Stomach (tissue), 4 donors: ENCODE measurements at regions not wholly inside any gene's neighbourhood (a gene's known extent, or its start where the extent isn't known, plus 50 kb on each side); places are given as distances from the start of the nearest gene placed in this dataset.

ENCODE experiments used
- EP300 ChIP-seq: sonication (generic); formaldehyde crosslinking; IDR thresholded peaks from one replicate; pipeline ENCODE4 v1.6.1; 2017; ENCODE audit warnings: antibody characterized with exemption
- POLR2A ChIP-seq, 4 donors: fragments of 450-650 bp; IDR thresholded peaks; one replicate each; pipeline ENCODE4 v1.6.1; 2016; ENCODE audit warnings: antibody characterized with exemption in 4 of 4, control low read depth in 2 of 4, mild to moderate bottlenecking in 1 of 4, moderate library complexity in 1 of 4
- POLR2AphosphoS5 ChIP-seq, 3 donors: sonication (generic); formaldehyde crosslinking; IDR thresholded peaks; one replicate each; pipeline ENCODE4 v1.6.1; 2016; ENCODE audit warnings: antibody characterized with exemption in 3 of 3
- TF ChIP-seq, protein P1 (sequence below), 7 experiments: fragments of 450-650 bp in 4 of 7; fragments of 200-600 bp in 3 of 7; sonication (generic) in 3 of 7; IDR thresholded peaks; one replicate each; pipeline ENCODE4 v1.5.1; 2016 to 2019; ENCODE audit warnings: antibody characterized with exemption in 7 of 7, control low read depth in 2 of 7, mild to moderate bottlenecking in 1 of 7

DNA sequence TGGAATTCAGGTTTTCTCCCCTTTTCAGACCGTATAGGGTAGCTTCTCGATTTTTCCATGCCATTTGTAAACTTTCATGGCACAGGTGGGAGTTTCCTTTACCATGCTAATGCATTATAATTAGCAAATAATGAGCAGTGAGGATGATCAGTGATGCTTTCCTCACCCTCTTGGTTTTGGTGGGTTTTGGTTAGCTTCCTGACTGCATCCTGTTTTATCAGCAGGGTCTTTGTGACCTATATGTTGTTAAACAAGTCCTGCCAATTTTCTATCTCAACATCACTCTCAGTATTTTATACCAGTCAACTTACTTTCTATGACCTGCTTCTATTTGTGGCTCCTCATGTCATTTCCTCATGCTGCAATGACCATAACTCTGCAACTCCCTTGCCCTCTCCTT is 1345.1 kb downstream of the NCAM2 start:
- TF ChIP-seq, protein P1, sequence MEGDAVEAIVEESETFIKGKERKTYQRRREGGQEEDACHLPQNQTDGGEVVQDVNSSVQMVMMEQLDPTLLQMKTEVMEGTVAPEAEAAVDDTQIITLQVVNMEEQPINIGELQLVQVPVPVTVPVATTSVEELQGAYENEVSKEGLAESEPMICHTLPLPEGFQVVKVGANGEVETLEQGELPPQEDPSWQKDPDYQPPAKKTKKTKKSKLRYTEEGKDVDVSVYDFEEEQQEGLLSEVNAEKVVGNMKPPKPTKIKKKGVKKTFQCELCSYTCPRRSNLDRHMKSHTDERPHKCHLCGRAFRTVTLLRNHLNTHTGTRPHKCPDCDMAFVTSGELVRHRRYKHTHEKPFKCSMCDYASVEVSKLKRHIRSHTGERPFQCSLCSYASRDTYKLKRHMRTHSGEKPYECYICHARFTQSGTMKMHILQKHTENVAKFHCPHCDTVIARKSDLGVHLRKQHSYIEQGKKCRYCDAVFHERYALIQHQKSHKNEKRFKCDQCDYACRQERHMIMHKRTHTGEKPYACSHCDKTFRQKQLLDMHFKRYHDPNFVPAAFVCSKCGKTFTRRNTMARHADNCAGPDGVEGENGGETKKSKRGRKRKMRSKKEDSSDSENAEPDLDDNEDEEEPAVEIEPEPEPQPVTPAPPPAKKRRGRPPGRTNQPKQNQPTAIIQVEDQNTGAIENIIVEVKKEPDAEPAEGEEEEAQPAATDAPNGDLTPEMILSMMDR (IDR thresholded peaks at IDR 0.05): no peak
- TF ChIP-seq POLR2AphosphoS5 (IDR thresholded peaks at IDR 0.05) (no peak), EP300 (no peak), POLR2A (IDR thresholded peaks at IDR 0.05) (no peak)
